ENCODE measurements at regions not wholly inside any gene's neighbourhood (a gene's known extent, or its start where the extent isn't known, plus 50 kb on each side); places are given as distances from the start of the nearest gene placed in this dataset.

DNA sequence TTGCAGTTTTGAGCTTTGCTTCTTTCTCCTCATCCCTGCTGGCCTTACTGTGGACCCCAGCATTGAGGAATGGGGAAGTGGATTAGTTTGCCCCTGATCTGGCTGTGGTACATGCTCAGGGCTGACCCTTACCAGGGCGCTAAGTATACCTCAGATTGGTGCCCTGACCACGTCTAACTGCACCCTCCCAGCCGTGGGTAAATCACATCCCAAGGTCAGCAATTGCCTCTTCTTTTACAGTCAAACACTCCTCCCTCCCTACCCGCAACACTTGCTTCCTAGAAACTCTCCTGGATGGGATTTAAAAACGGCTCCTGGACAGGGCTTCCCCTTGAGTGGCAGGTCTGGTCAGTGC, 437.9 kb downstream of the NR2F2 start:
- H2AK9ac ChIP-seq (replicated peaks; ENCODE audit: low read depth, low read length, poor library complexity): no peak overlapping the region
- CTCF ChIA-PET: no interaction called here

More for the DNA sequence above, 437.9 kb downstream of the NR2F2 start:
- no CpG with 5 or more reads among the region's 5 CpGs for WGBS, 2 experiments (ENCODE audit: extremely low coverage in 2 of 2, insufficient read length in 1 of 2)
- BruUV-seq (replicated peaks): no TSS peak
- H2AK5ac ChIP-seq (ENCODE audit: low read depth, low read length): no peak overlapping the region
- no peaks in the 10 kb centered on the region for H3K9me1 ChIP-seq (ENCODE audit: insufficient read depth, low read length)
- H3K36me3 ChIP-seq (ENCODE audit: control insufficient read depth, insufficient read depth, low read length): no peaks in the 10 kb centered on the region
- POLR2A ChIA-PET (ENCODE audit: unreplicated experiment): no interaction called here
- H3K4me3 ChIP-seq (ENCODE audit: insufficient read depth, low read depth, low read length): no peak overlapping the region
- H3K79me1 ChIP-seq (ENCODE audit: low read depth in 1 of 2, low read length in 2 of 2): no peaks in the 10 kb centered on the region
- H4K20me1 ChIP-seq (ENCODE audit: insufficient read depth, low read length): no peaks in the 10 kb centered on the region
- intact Hi-C loops (cut with micrococcal nuclease): no loop called here
- no peak overlapping the region for H3K9ac ChIP-seq (ENCODE audit: low read depth, low read length)
- no peak overlapping the region for H3K23ac ChIP-seq (ENCODE audit: low read depth, low read length)
- H3K4me2 ChIP-seq (ENCODE audit: low read depth, low read length): no peak overlapping the region
- ATAC-seq (ENCODE audit: low read depth) (no peak), DNase-seq (no peak)
- in situ Hi-C loops (cut with MboI; ENCODE audit: low sequenced_read_pairs): no loop called here
- H3K56ac ChIP-seq (ENCODE audit: extremely low read depth, insufficient read depth, low read length): no peak overlapping the region
- no peak overlapping the region for H3K18ac ChIP-seq (ENCODE audit: low read depth, low read length)
- H4K91ac ChIP-seq (ENCODE audit: insufficient read depth, low read depth, low read length): no peak overlapping the region
- H3K4me1 ChIP-seq (ENCODE audit: control insufficient read depth, insufficient read depth, low read length): no peaks in the 10 kb centered on the region
- dilution Hi-C loops (cut with HindIII; ENCODE audit: low sequenced_read_pairs, unreplicated experiment): no loop called here
- H2BK15ac ChIP-seq (ENCODE audit: low read depth, low read length): no peak overlapping the region
- H2BK5ac ChIP-seq (ENCODE audit: low read depth, low read length, poor library complexity, severe bottlenecking): no peak overlapping the region
- H3K9me3 ChIP-seq (ENCODE audit: control insufficient read depth, insufficient read depth, low read length): peaks cover 29% of the 10 kb centered on the region
- H3K4ac ChIP-seq (ENCODE audit: low read depth, low read length): no peak overlapping the region
- H3K14ac ChIP-seq (replicated peaks; ENCODE audit: low read depth, low read length): no peak overlapping the region
- TF ChIP-seq BHLHE40 (IDR thresholded peaks at IDR 0.05; ENCODE audit: low read depth, low read length) (no peak), NFE2L2 (IDR thresholded peaks at IDR 0.05; ENCODE audit: low read depth, low read length) (no peak), RFX5 (IDR thresholded peaks at IDR 0.05; ENCODE audit: low read depth, low read length) (no peak), SMC3 (IDR thresholded peaks at IDR 0.05; ENCODE audit: low read depth, low read length) (no peak), POLR2A (IDR thresholded peaks at IDR 0.05; ENCODE audit: low read depth, low read length) (no peak), MXI1 (IDR thresholded peaks at IDR 0.05; ENCODE audit: borderline replicate concordance, low read depth, low read length) (no peak), MAZ (IDR thresholded peaks at IDR 0.05; ENCODE audit: borderline replicate concordance, low read depth, low read length) (no peak), CEBPB (IDR thresholded peaks at IDR 0.05; ENCODE audit: low read depth, low read length) (no peak), FOS (IDR thresholded peaks at IDR 0.05; ENCODE audit: low read depth, low read length) (no peak), RCOR1 (IDR thresholded peaks at IDR 0.05; ENCODE audit: insufficient replicate concordance, low read length) (no peak), RAD21 (IDR thresholded peaks at IDR 0.05; ENCODE audit: low read length) (no peak)
- TF ChIP-seq, protein P1, sequence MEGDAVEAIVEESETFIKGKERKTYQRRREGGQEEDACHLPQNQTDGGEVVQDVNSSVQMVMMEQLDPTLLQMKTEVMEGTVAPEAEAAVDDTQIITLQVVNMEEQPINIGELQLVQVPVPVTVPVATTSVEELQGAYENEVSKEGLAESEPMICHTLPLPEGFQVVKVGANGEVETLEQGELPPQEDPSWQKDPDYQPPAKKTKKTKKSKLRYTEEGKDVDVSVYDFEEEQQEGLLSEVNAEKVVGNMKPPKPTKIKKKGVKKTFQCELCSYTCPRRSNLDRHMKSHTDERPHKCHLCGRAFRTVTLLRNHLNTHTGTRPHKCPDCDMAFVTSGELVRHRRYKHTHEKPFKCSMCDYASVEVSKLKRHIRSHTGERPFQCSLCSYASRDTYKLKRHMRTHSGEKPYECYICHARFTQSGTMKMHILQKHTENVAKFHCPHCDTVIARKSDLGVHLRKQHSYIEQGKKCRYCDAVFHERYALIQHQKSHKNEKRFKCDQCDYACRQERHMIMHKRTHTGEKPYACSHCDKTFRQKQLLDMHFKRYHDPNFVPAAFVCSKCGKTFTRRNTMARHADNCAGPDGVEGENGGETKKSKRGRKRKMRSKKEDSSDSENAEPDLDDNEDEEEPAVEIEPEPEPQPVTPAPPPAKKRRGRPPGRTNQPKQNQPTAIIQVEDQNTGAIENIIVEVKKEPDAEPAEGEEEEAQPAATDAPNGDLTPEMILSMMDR (conservative IDR thresholded peaks at IDR 0.05; ENCODE audit: low read depth, low read length): no peak
- TF ChIP-seq, protein P2, sequence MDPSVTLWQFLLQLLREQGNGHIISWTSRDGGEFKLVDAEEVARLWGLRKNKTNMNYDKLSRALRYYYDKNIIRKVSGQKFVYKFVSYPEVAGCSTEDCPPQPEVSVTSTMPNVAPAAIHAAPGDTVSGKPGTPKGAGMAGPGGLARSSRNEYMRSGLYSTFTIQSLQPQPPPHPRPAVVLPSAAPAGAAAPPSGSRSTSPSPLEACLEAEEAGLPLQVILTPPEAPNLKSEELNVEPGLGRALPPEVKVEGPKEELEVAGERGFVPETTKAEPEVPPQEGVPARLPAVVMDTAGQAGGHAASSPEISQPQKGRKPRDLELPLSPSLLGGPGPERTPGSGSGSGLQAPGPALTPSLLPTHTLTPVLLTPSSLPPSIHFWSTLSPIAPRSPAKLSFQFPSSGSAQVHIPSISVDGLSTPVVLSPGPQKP (IDR thresholded peaks at IDR 0.05; ENCODE audit: borderline replicate concordance, low read depth, low read length): no peak
- TF ChIP-seq, protein P3, sequence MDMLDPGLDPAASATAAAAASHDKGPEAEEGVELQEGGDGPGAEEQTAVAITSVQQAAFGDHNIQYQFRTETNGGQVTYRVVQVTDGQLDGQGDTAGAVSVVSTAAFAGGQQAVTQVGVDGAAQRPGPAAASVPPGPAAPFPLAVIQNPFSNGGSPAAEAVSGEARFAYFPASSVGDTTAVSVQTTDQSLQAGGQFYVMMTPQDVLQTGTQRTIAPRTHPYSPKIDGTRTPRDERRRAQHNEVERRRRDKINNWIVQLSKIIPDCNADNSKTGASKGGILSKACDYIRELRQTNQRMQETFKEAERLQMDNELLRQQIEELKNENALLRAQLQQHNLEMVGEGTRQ (IDR thresholded peaks at IDR 0.05; ENCODE audit: low read depth, low read length): no peak
- H3K27me3 ChIP-seq (ENCODE audit: control insufficient read depth, insufficient read depth, low read length): no peaks in the 10 kb centered on the region
- no peak overlapping the region for H4K5ac ChIP-seq (ENCODE audit: low read depth, low read length)
- no peak overlapping the region for H2AFZ ChIP-seq (replicated peaks; ENCODE audit: low read length, poor library complexity)
- H3K27ac ChIP-seq (ENCODE audit: insufficient read depth, low read length): no peak overlapping the region
- no peak overlapping the region for H4K8ac ChIP-seq (ENCODE audit: low read depth in 2 of 2, low read length in 2 of 2)
- no peak overlapping the region for H2BK120ac ChIP-seq (ENCODE audit: low read depth, low read length)
- H2BK20ac ChIP-seq (ENCODE audit: low read depth, low read length): no peak overlapping the region

Data from IMR-90 (cell line).